Right ventricle myocardium superior (tissue), 1 donor: ENCODE measurements at regions not wholly inside any gene's neighbourhood (a gene's known extent, or its start where the extent isn't known, plus 50 kb on each side); places are given as distances from the start of the nearest gene placed in this dataset.
A peak's percentile ranks its signal among the peaks of the same experiment; 100 is the strongest.
"Not testable (repeated sequence)": the region's sequence is repeated elsewhere in the genome, so short reads cannot be mapped to it uniquely, and the experiment has no call there.

Experiments
- ATAC-seq: fragments of 200-7000 bp; cut with Tn5 transposase; one replicate; pipeline ENCODE4 v1.9.1; 2020; ENCODE audit warnings: mild to moderate bottlenecking; ENCODE audit not compliant: poor library complexity
- DNase-seq: peaks from one replicate; pipeline ENCODE4 v3.0.0-alpha.2; 2020
- intact Hi-C: fragments of 100-400 bp; cut with DNase I; formaldehyde crosslinking; loops from one replicate; pipeline ENCODE4 v1.11.2; 2022
- donor health status: DM: no; HTN: yes; CAD: no; lungs with severe emphysema.

DNA sequence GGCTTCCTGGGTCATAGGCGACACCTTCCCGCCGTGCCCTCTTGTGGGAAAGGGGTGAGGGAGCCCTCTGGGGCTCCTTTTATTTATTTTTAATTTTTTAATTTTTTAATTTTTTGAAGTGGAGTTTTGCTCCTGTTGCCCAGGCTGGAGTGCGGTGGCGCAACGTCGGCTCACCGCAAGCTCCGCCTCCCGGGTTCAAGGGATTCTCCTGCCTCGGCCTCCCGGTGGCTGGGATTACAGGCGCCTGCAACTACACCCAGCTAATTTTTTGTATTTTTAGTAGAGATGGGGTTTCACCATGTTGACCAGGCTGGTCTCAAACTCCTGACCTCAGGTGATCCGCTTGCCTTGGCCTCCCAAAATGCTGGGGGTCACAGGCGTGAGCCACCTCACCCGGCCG, 49.9 kb upstream of the ELFN1 start:
- ATAC-seq, intact Hi-C loops, DNase-seq: not testable (repeated sequence)

DNA sequence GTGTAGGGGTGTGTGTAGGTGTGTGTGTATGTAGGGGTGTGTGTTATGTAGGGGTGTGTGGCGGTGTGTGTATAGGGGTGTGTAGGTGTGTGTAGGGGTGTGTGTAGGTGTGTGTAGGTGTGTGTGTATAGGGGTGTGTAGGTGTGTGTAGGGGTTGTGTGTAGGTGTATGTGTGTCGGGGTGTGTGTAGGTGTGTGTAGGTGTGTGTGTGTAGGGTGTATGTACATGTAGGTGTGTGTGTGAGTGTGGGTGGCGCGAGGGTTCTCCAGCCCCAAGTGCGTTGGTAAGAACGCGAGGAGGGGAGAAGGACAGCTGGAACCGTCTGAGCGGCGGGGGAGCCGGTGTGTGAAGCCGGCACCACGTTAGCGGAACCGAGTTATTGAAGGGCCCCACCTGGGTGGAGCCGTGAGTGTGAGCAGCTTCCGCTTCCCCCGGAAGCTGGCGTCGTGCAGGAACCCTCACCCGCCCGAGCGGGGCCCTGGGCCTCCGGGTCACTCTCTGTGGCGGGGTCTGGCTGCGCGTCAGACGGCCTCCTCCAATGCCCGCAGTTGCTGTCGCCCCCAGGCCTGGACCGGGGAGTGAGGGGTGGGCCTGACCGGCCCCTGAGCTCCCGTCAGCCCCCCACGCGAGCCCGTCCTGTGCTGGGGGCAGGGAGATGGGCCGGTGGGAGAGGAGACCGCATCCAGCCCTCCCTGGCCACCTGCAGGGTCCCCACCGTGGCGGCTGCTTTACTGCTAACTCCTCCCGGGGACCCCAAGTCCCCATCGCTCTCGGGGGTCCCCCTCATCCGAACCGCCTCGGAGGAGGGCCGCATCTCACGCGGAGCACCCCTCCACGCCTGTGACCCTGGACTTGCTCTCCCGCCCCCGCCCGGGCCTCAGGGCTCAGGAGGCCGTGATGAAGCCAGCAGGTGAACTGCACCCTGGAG, 49.6 kb upstream of the PSMG3 start:
- peak; percentile 20 for DNase-seq
- intact Hi-C loops = no loop called here
- ATAC-seq = no peak
